NCI-H1930 (cell line): ENCODE measurements at regions not wholly inside any gene's neighbourhood (a gene's known extent, or its start where the extent isn't known, plus 50 kb on each side); places are given as distances from the start of the nearest gene placed in this dataset.
"Not testable (repeated sequence)": the region's sequence is repeated elsewhere in the genome, so short reads cannot be mapped to it uniquely, and the experiment has no call there.

ENCODE experiments used
- DNase-seq, 2 experiments: peaks; one replicate each; lab custom pipeline; 2025; lab: John Stamatoyannopoulos, UW

- DNase-seq, result no peak
Observed at GRCh38 chr2:120498576-120499394, 152.8 kb downstream of the INHBB start.

- DNase-seq, result no peak
Observed at GRCh38 chr2:120499784-120500495, 154.0 kb downstream of the INHBB start.

GRCh38 chr2:120501591-120501990, 155.7 kb downstream of the INHBB start:
- no peak for DNase-seq

- no peak for DNase-seq
Observed at GRCh38 chr2:120502357-120502756, 156.4 kb downstream of the INHBB start.

GRCh38 chr2:120502761-120503160, 156.8 kb downstream of the INHBB start:
- no peak for DNase-seq

GRCh38 chr2:120503206-120503792, 157.4 kb downstream of the INHBB start:
- no peak for DNase-seq

- DNase-seq, result no peak
Observed at GRCh38 chr2:120503793-120504571, 158.0 kb downstream of the INHBB start.

GRCh38 chr2:120504936-120505705, 159.2 kb downstream of the INHBB start:
- DNase-seq, result no peak

- no peak for DNase-seq
Observed at GRCh38 chr2:120508567-120509041, 162.7 kb downstream of the INHBB start.

- DNase-seq, result no peak
Observed at GRCh38 chr2:120509213-120509815, 163.4 kb downstream of the INHBB start.

- DNase-seq, result no peak
Observed at GRCh38 chr2:120509991-120510735, 164.2 kb downstream of the INHBB start.

- no peak for DNase-seq
Observed at GRCh38 chr2:120510751-120511395, 164.9 kb downstream of the INHBB start.

GRCh38 chr2:120511536-120511935, 165.6 kb downstream of the INHBB start:
- no peak for DNase-seq

- no peak for DNase-seq
Observed at GRCh38 chr2:120511947-120512710, 166.2 kb downstream of the INHBB start.

GRCh38 chr2:120513776-120514357, 167.9 kb downstream of the INHBB start:
- DNase-seq, result no peak

- no peak for DNase-seq
Observed at GRCh38 chr2:120514521-120514920, 168.6 kb downstream of the INHBB start.

- not testable (repeated sequence) for DNase-seq
Observed at GRCh38 chr2:120515066-120515758, 169.3 kb downstream of the INHBB start.
